ENCODE measurements at regions not wholly inside any gene's neighbourhood (a gene's known extent, or its start where the extent isn't known, plus 50 kb on each side); places are given as distances from the start of the nearest gene placed in this dataset.

DNA sequence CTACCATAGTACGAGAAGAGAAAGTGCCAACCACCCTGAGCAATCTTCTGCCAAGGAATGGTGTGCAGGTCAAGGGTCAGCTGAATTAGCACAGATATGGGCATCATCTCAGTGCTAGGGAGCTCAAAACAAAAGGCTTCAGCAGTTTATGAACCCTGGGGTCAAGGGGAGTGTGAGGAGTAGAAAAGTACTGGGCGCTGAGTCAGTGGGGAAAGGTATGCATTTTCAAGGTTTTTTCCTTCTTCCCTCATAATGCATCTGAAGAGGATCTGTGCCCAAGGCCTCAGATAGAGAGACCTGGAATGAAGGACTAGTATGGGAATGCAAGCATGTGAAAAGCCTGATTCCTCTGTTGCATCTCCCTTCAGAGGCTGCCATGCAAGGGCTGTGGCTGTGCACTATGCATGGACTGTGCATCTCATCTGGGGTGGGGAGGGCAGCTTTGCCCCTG is 81.7 kb downstream of the PERP start:
- TF ChIP-seq, protein P1, sequence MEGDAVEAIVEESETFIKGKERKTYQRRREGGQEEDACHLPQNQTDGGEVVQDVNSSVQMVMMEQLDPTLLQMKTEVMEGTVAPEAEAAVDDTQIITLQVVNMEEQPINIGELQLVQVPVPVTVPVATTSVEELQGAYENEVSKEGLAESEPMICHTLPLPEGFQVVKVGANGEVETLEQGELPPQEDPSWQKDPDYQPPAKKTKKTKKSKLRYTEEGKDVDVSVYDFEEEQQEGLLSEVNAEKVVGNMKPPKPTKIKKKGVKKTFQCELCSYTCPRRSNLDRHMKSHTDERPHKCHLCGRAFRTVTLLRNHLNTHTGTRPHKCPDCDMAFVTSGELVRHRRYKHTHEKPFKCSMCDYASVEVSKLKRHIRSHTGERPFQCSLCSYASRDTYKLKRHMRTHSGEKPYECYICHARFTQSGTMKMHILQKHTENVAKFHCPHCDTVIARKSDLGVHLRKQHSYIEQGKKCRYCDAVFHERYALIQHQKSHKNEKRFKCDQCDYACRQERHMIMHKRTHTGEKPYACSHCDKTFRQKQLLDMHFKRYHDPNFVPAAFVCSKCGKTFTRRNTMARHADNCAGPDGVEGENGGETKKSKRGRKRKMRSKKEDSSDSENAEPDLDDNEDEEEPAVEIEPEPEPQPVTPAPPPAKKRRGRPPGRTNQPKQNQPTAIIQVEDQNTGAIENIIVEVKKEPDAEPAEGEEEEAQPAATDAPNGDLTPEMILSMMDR (conservative IDR thresholded peaks at IDR 0.05), result no peak
- no peak for TF ChIP-seq ZFX (IDR thresholded peaks at IDR 0.05)

Data from C4-2B (cell line).